Panc1 (cell line): ENCODE measurements at regions not wholly inside any gene's neighbourhood (a gene's known extent, or its start where the extent isn't known, plus 50 kb on each side); places are given as distances from the start of the nearest gene placed in this dataset.

Source experiments
- POLR2AphosphoS5 ChIP-seq: IDR thresholded peaks from 2 replicates; pipeline ENCODE4 v1.6.1; 2012; ENCODE audit warnings: mild to moderate bottlenecking, low read depth, low read length, moderate library complexity
- TCF7L2 ChIP-seq: IDR thresholded peaks from 2 replicates; pipeline ENCODE4 v1.6.1; 2011; ENCODE audit warnings: mild to moderate bottlenecking, low read depth, low read length, inconsistent platforms
- TF ChIP-seq, protein P1 (sequence below): fragments of 450-650 bp; IDR thresholded peaks from 2 replicates; pipeline ENCODE4 v1.5.1; 2017; ENCODE audit warnings: mild to moderate bottlenecking

DNA sequence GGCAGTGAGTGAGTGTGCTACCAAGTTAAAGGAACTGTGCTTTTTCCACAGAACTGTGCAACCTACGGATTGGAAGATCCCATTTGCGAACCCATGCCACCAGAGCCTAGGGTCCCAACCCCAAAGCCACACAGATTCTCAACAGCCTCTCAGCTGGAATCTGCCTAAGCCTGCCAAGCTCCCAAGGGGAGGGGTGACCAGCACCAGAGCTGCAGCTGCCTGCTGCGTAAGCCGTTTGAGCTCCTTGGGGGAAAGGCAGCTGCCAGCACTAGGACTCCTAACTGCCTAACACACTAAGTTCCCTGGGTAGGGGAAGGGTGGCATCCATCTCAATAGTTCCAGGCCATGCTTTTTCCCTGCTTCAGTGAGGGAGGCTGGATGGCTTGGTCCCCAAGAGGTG, 738.1 kb upstream of the PRKX start:
- TF ChIP-seq, protein P1, sequence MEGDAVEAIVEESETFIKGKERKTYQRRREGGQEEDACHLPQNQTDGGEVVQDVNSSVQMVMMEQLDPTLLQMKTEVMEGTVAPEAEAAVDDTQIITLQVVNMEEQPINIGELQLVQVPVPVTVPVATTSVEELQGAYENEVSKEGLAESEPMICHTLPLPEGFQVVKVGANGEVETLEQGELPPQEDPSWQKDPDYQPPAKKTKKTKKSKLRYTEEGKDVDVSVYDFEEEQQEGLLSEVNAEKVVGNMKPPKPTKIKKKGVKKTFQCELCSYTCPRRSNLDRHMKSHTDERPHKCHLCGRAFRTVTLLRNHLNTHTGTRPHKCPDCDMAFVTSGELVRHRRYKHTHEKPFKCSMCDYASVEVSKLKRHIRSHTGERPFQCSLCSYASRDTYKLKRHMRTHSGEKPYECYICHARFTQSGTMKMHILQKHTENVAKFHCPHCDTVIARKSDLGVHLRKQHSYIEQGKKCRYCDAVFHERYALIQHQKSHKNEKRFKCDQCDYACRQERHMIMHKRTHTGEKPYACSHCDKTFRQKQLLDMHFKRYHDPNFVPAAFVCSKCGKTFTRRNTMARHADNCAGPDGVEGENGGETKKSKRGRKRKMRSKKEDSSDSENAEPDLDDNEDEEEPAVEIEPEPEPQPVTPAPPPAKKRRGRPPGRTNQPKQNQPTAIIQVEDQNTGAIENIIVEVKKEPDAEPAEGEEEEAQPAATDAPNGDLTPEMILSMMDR: no peak
- TF ChIP-seq POLR2AphosphoS5 (no peak), TCF7L2 (no peak)
